Heart right ventricle (tissue), 16 donors: ENCODE measurements at regions not wholly inside any gene's neighbourhood (a gene's known extent, or its start where the extent isn't known, plus 50 kb on each side); places are given as distances from the start of the nearest gene placed in this dataset.

Experiments used
- ATAC-seq, 8 donors: fragments of 200-7000 bp; cut with Tn5 transposase; one replicate each; pipeline ENCODE4 v1.9.1; 2020; ENCODE audit warnings: mild to moderate bottlenecking in 8 of 8, moderate library complexity in 8 of 8, moderate number of reproducible peaks in 1 of 8
- DNase-seq, 2 donors: peaks; one replicate each; pipeline ENCODE4 v3.0.0-alpha.2; 2020
- H3K27ac ChIP-seq, 10 donors: fragments of 200-600 bp; sonication (generic) in 2 of 10; one replicate each; pipeline versions ENCODE4 v1.5.0 to v1.8.0; 2020 to 2022; ENCODE audit warnings: mild to moderate bottlenecking in 3 of 10
- H3K27me3 ChIP-seq, 7 donors: fragments of 200-600 bp; one replicate each; pipeline ENCODE4 v1.8.0; 2021 to 2022; ENCODE audit warnings: mild to moderate bottlenecking in 2 of 7
- H3K36me3 ChIP-seq, 9 donors: fragments of 200-600 bp; sonication (generic) in 1 of 9; one replicate each; pipeline versions ENCODE4 v1.5.0 to v1.8.0; 2020 to 2022; ENCODE audit warnings: mild to moderate bottlenecking in 2 of 9
- H3K4me1 ChIP-seq, 9 donors: fragments of 200-600 bp; sonication (generic) in 1 of 9; one replicate each; pipeline versions ENCODE4 v1.5.0 to v1.8.0; 2020 to 2022; ENCODE audit warnings: mild to moderate bottlenecking in 4 of 9
- H3K4me3 ChIP-seq, 10 donors: fragments of 200-600 bp; sonication (generic) in 2 of 10; one replicate each; pipeline versions ENCODE4 v1.5.0 to v1.8.0; 2020 to 2022; ENCODE audit warnings: mild to moderate bottlenecking in 7 of 10, moderate library complexity in 2 of 10
- H3K9me3 ChIP-seq, 11 donors: fragments of 200-600 bp in 10 of 11; sonication (generic) in 2 of 11; one replicate each; pipeline versions ENCODE4 v1.5.0 to v1.8.0; 2013 to 2022; ENCODE audit warnings: mild to moderate bottlenecking in 2 of 11, control low read depth in 1 of 11, moderate library complexity in 1 of 11
- CTCF ChIP-seq, 9 donors: fragments of 200-600 bp; sonication (generic) in 2 of 9; IDR thresholded peaks; one replicate each; pipeline versions ENCODE4 v1.5.0 to v1.8.0; 2021 to 2022; ENCODE audit warnings: antibody characterized with exemption in 9 of 9, mild to moderate bottlenecking in 5 of 9, moderate library complexity in 1 of 9
- WGBS, 2 donors: extraction: QIAGEN DNeasy Blood & Tissue Kit; methylation state at CpG; one replicate each; pipeline ENCODE4 v1.1.7; 2013; ENCODE audit warnings: inconsistent platforms in 1 of 2; 5-methylcytosine and 5-hydroxymethylcytosine counted together
- intact Hi-C, 10 donors: fragments of 100-400 bp; cut with DNase I; formaldehyde crosslinking; loops; one replicate each; pipeline versions ENCODE4 v1.11.1 to v1.14.2; 2022
- donor health status: Arrhythmogenic right ventricular cardiomyopathy.
- donor health status: ischemic (EF 13 %, LVEDD 7.1; RV severe dilation, severe dysfunction).
- donor health status: healthy with polysubstance abuse.
- donor health status: DM: no; HTN: yes; CAD: no.
- donor health status: DM: no; HTN: no; CAD: no.
- donor health status: ischemic (EF 25% LVEDD 6.9; RV normal size, moderate dysfunction).
- donor health status: ischemic (EF 25% LVEDD 5.7; RV mildly dilated, moderate dysfunction).
- donor health status: healthy.
- donor health status: DM: yes; HTN: yes; CAD: no.
- donor health status: Ischemic cardiomyopathy.
- donor health status: ischemic (EF 35%, LVEDD 5.7; RV mildly dilated, moderate dysfunction).
- donor health status: nonischemic (EF 11% LVEDD 7.7; RV severe dilation, severe dysfunction).
- donor health status: DM: yes; HTN: yes; CAD: no.
- donor health status: PGD.
- donor health status: ischemic (EF 29% LVEDD 5.4; RV normal size, mild dysfunction).
- donor health status: nonischemic (EF 23%, LVEDD 6.1; RV moderate dilation, normal function).

- no peaks in the 10 kb centered on the region for H3K9me3 ChIP-seq
- no peaks in the 10 kb centered on the region for H3K27me3 ChIP-seq
- TF ChIP-seq CTCF (IDR thresholded peaks at IDR 0.05) = no peak
- no peak overlapping the region for H3K4me3 ChIP-seq
- intact Hi-C loops = loop anchor here in 4 of 10 donors (5.0 to 10.0 kb wide), 4 partner anchors 46 to 181 kb away; no protein-coding TSS in a partner anchor
- ATAC-seq (no peak), DNase-seq (no peak)
- no peaks in the 10 kb centered on the region for H3K36me3 ChIP-seq
- peaks cover 0 to 23% (median 8%) of the 10 kb centered on the region in 9 donors for H3K4me1 ChIP-seq
- peak overlapping the region in 4 of 10 donors; percentile 15 to 69 (median 36) for H3K27ac ChIP-seq
- WGBS, 2 donors = 92 to 98% methylated on average over 3 of the region's 3 CpGs
Measured at GRCh38 chr5:54833590-54833989, 151.8 kb downstream of the ESM1 start.

GRCh38 chr5:54832858-54833257 lies 152.5 kb downstream of the ESM1 start:
- TF ChIP-seq CTCF (IDR thresholded peaks at IDR 0.05) = no peak
- Histone ChIP-seq H3K27me3 (no peaks in the 10 kb centered on the region), H3K36me3 (no peaks in the 10 kb centered on the region), H3K9me3 (no peaks in the 10 kb centered on the region), H3K4me1 (peaks cover 0 to 23% (median 8%) of the 10 kb centered on the region in 9 donors), H3K4me3 (no peak overlapping the region), H3K27ac (peak overlapping the region in 1 of 10 donors; percentile 15)
- 84 to 88% methylated on average over 5 of the region's 5 CpGs for WGBS, 2 donors
- no peak for ATAC-seq
- intact Hi-C loops = loop anchor here in 4 of 10 donors (5.0 to 10.0 kb wide), 4 partner anchors 46 to 181 kb away; no protein-coding TSS in a partner anchor
- no peak for DNase-seq

- DNase-seq (no peak), ATAC-seq (no peak)
- no peak overlapping the region for H3K4me3 ChIP-seq
- H3K27me3 ChIP-seq = no peaks in the 10 kb centered on the region
- H3K36me3 ChIP-seq = no peaks in the 10 kb centered on the region
- intact Hi-C loops = loop anchor here in 4 of 10 donors (5.0 to 10.0 kb wide), 4 partner anchors 45 to 180 kb away; no protein-coding TSS in a partner anchor
- no peak overlapping the region for H3K27ac ChIP-seq
- 89 to 91% methylated on average over 2 of the region's 2 CpGs for WGBS, 2 donors
- H3K9me3 ChIP-seq = peaks cover 0 to 4% (median 0%) of the 10 kb centered on the region in 11 donors
- no peak for TF ChIP-seq CTCF (IDR thresholded peaks at IDR 0.05)
- peaks cover 0 to 23% (median 8%) of the 10 kb centered on the region in 9 donors for H3K4me1 ChIP-seq
Measured at GRCh38 chr5:54832045-54832444, 153.3 kb downstream of the ESM1 start.

GRCh38 chr5:54831233-54831632 lies 154.2 kb downstream of the ESM1 start:
- WGBS, 2 donors = 39 to 60% methylated on average over 4 of the region's 4 CpGs
- Histone ChIP-seq H3K4me3 (no peak overlapping the region), H3K36me3 (no peaks in the 10 kb centered on the region), H3K27me3 (no peaks in the 10 kb centered on the region), H3K27ac (no peak overlapping the region), H3K4me1 (peaks cover 0 to 23% (median 8%) of the 10 kb centered on the region in 9 donors), H3K9me3 (peaks cover 0 to 7% (median 0%) of the 10 kb centered on the region in 11 donors)
- intact Hi-C loops = loop anchor here in 4 of 10 donors (5.0 to 10.0 kb wide), 4 partner anchors 44 to 179 kb away; no protein-coding TSS in a partner anchor
- ATAC-seq (peak in 6 of 8 donors; percentile 50 to 74 (median 62)), DNase-seq (peak; percentile 13 to 48)
- TF ChIP-seq CTCF (IDR thresholded peaks at IDR 0.05) = no peak
